HG03354 (cell line): ENCODE measurements at regions not wholly inside any gene's neighbourhood (a gene's known extent, or its start where the extent isn't known, plus 50 kb on each side); places are given as distances from the start of the nearest gene placed in this dataset.
"Not testable (repeated sequence)": the region's sequence is repeated elsewhere in the genome, so short reads cannot be mapped to it uniquely, and the experiment has no call there.

ENCODE experiments used
- ATAC-seq: cut with Tn5 transposase; IDR thresholded peaks from one replicate; pipeline ENCODE4 v1.9.1; 2021; ENCODE audit warnings: mild to moderate bottlenecking; ENCODE audit not compliant: unreplicated experiment, poor library complexity, severe bottlenecking

GRCh38 chr18:2212598-2213205 is 358.6 kb downstream of the METTL4 start:
- no peak for ATAC-seq

GRCh38 chr18:2213905-2214304 is 357.4 kb downstream of the METTL4 start:
- no peak for ATAC-seq

- ATAC-seq: no peak
Measured at GRCh38 chr18:2217356-2217755, 353.9 kb downstream of the METTL4 start.

DNA sequence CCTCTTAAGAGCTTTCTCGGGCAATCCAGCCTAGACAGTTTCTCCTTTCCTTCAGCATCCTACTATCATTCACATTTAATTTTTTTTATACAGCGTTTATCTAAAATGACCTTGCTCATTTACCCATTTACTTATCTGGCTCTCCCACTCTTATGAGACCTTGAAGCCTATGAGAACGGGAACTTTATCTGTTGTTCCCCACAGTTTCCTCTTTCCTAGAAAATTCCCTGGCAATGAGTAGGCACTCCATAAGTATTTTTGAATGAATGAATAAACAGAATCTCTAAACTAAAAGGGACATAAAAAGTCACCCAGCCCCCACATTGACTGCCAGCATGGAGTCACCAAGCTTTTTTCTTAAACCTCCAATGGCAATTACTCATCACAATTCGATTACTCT is 353.2 kb downstream of the METTL4 start:
- ATAC-seq: no peak

GRCh38 chr18:2219706-2220105 is 351.6 kb downstream of the METTL4 start:
- ATAC-seq: no peak

DNA sequence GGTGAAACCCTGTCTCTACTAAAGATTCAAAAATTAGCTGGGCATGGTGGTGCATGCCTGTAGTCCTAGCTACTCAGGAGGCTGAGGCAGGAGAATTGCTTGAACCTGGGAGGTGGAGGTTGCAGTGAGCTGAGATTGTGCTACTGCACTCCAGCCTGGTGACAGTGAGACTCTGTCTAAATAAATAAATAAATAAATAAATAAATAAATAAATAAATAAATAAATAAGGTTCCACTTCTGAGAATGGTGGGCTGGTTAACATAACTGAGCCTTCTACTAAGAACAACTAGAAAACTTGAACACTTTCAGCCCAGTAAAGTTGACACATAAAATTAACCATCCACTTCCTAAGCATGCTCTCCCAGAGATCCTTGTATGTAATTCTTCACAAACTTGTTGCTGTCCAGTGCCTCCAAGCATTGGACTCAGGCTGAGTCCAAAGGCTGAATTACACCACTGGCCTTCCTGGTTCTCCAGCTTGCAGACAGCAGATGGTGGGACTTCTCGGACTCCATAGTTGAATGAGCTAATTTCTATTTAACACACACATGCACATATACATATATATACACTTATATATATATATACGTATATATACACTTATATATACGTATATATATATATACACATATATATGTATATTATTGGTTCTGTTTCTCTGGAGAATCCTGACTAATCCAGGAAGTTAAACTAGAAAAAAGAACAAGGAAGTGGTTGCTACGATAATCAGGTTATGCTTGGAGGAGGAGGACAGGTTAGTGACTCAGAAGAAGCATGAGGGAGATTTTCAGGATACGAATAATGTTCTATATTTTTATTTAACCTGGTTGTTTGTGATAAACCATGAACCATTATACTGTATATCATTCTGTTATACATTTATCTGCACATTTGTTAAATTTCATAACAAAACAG is 348.8 kb downstream of the METTL4 start:
- ATAC-seq: no peak

- ATAC-seq: no peak
Measured at GRCh38 chr18:2223449-2223848, 347.9 kb downstream of the METTL4 start.

- ATAC-seq: no peak
Measured at GRCh38 chr18:2223849-2224248, 347.5 kb downstream of the METTL4 start.

DNA sequence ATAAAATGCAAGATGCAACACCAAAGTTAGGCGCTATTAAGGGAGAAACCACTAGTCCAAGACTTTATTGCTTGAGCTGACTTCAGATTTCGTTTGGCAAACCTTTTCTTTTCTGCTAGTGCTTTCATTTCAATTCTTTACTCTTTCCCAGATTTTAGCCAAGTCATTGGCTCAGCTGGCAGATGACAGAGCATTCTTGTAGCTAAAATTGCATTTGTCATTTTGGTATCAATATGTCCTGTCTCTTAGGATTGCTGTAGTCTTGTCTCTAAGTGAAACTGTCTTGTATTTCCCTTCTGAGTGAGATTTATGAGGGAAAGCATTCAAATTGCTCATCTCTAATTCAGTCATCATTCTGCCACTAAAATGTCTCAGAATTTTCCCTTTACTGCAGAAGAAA is 335.1 kb downstream of the METTL4 start:
- ATAC-seq: no peak

DNA sequence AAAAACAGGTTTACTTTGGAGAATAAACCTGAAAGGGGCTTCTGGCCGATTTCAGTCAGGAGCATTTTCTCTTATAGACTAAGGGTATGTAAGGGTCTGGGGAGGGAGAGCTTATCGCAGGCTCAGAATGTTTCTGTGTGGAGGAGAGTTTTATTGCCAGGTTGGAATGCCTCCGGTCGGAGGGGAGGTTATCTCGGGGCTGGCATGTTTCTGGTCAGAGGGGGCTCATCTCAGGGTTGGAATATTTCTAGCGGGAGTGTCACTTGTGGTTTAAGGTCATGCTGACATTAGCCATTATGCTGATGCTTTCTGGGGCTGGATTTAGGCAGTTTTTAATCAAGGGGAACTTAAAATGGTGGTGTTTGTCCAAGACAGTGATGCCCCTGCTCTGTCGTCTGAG is 333.6 kb downstream of the METTL4 start:
- ATAC-seq: no peak

DNA sequence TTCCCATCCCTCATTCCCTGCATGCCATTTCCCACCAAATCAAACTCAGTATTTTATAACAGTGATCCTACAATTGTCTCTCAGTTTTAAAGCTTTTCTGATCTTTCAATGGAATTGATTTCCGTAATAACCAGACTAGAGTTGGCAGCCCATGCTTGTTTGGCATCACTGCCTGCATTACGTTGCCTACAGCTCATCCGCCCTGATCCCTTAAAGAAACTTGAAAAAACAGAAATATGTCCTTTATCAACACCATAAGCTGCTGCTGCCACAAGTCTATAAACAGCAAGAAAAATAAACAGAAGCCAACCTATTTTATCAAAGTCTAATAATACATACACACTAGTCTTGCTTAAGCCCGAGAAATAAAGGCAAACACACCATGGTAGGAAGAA is 331.0 kb downstream of the METTL4 start:
- ATAC-seq: no peak

DNA sequence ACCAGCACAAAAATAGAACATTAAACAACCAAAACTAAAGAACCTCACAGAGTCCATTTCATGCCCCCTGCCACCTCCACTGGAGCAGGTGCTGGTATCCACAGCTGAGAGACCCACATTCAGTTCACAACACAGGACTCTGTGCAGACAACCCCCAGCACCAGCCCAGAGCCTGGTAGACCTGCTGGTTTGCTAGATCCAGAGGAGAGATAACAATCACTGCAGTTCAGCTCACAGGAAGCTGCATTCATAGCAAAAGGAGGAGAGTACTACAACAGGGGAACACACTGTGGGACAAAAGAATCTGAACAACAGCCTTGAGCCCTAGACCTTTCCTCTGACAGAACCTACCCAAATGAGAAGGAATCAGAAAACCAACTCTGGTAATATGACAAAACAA is 326.7 kb downstream of the METTL4 start:
- no peak for ATAC-seq

GRCh38 chr18:2247101-2247500 is 324.2 kb downstream of the METTL4 start:
- not testable (repeated sequence) for ATAC-seq

DNA sequence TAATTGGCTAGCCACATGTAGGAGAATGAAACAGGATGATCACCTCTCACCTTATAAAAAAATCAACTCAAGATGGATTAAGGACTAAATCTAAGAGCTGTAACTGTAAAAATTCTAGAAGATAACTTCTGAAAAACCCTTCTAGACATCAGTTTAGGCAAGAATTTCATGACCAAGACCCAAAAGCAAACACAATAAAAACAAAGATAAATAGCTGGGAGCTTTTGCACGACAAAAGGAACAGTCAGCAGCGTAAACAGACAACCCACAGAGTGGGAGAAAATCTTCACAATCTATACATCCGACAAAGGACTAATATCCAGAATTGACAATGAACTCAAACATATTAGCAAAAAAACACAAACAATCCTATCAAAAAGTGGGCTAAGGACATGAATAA is 316.3 kb downstream of the METTL4 start:
- ATAC-seq: no peak

DNA sequence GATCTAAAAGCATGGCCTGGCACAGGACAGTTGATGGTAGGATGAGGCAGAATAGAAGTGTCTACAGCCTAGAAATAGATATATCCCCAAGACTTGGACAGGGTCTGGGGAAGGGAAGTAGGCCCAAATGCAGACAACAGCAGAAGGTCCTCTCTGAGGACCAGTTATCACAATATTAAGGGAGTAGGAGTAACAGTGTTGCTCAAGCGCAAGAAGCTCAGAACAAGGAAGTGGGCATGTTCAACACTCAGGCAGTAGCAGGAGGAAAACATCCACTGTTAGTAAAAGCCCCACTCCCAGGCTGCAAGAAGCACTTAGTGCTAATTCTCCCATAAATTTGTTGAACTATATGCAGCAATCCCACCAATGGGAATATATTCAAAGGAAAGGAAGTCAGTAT is 314.7 kb downstream of the METTL4 start:
- no peak for ATAC-seq

- ATAC-seq: no peak
Measured at GRCh38 chr18:2258954-2259353, 312.4 kb downstream of the METTL4 start.

GRCh38 chr18:2263303-2263890 is 307.9 kb downstream of the METTL4 start:
- ATAC-seq: no peak

DNA sequence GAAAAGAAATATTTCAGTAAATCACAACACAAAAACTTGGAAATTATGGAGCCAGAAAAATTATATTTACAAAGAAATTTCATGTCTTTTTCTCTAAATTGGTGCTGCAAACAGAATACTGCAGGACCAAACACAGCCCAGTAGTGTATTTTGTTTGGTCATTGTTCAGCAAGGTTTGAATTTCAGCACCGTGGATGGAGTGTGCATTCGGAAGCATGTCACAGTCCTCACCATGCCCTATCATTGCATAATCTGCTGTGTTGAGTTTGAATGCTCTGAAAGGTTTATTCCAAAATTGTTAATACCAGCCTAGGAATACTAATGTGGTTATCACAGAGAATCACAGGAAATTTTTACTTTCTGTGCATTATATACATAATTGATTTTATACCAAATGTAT is 296.7 kb downstream of the METTL4 start:
- no peak for ATAC-seq

DNA sequence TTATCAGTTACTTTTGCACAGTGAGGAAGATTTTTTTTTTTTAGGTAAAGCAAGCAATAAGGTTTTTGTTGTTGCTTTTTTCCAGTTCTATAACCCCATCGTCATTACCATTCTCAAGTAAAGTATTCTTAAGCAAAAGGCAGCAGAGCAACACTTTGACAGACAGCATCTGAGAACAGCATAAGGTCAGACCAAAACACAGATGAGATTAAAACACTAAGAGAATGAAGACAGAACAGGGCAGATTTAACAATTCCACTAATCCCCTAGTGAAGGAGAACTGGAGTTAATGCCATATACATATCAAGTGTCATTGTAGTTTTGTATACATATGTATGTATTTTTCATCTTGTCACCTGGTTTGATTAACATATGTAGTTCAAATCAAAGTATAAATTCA is 290.2 kb downstream of the METTL4 start:
- ATAC-seq: no peak

DNA sequence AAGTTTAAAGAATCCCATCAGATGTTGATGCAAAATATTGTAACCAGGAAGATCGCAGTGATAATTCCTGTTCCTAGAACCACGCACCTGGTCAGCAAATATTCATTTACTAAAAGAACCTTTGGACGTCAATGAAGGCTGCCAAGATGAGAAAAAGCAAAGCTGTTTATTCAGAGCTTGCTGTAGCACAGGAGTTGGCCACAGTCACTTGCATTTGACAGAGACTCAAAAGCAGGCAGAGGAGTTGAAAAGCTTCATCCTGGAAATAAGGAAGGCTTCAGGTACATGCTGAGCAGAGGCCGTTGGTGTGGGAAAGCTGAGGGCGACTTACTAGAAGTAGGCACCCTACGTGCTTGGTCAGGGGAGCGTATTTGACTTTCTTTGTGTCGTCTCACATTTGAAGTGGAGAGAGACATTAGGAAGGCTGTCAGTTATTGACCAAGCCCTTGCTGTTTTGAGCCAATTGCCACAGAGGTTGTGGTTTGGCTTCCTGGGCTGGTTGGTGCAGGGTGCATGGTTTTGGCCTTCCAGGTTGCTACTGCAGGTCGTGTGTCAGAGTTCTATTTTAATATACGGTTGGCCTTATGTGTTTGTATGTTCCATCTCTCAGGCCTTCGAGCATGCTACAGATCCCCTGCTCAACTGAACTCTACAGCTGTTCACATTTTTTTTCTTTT is 289.6 kb downstream of the METTL4 start:
- ATAC-seq: no peak
